Thymus (tissue), 11 donors: ENCODE measurements at regions not wholly inside any gene's neighbourhood (a gene's known extent, or its start where the extent isn't known, plus 50 kb on each side); places are given as distances from the start of the nearest gene placed in this dataset.

Source experiments
- DNase-seq, 9 donors: peaks; one replicate each; pipeline ENCODE4 v3.0.0-alpha.2; 2013; ENCODE audit warnings: low spot score in 9 of 9, low read depth in 6 of 9, missing footprints in 1 of 9
- H3K27ac ChIP-seq, 2 donors: one replicate each; pipeline ENCODE4 v1.5.1; 2013; ENCODE audit warnings: control low read depth in 1 of 2, low read depth in 1 of 2, low read length in 1 of 2, mild to moderate bottlenecking in 1 of 2, moderate library complexity in 1 of 2
- H3K27me3 ChIP-seq, 2 donors: one replicate each; pipeline ENCODE4 v1.5.1; 2013; ENCODE audit warnings: low read length in 1 of 2; ENCODE audit not compliant: control insufficient read depth in 2 of 2, insufficient read depth in 1 of 2
- H3K36me3 ChIP-seq, 2 donors: one replicate each; pipeline ENCODE4 v1.5.1; 2013; ENCODE audit warnings: low read length in 1 of 2, mild to moderate bottlenecking in 1 of 2, moderate library complexity in 1 of 2; ENCODE audit not compliant: control insufficient read depth in 2 of 2, insufficient read depth in 2 of 2
- H3K4me1 ChIP-seq, 2 donors: one replicate each; pipeline ENCODE4 v1.5.1; 2013; ENCODE audit warnings: low read length in 2 of 2; ENCODE audit not compliant: control insufficient read depth in 2 of 2, insufficient read depth in 2 of 2
- H3K4me3 ChIP-seq, 2 donors: one replicate each; pipeline ENCODE4 v1.5.1; 2013; ENCODE audit warnings: low read length in 2 of 2, control low read depth in 1 of 2, mild to moderate bottlenecking in 1 of 2
- H3K9me3 ChIP-seq, 2 donors: one replicate each; pipeline ENCODE4 v1.5.1; 2013; ENCODE audit warnings: low read length in 1 of 2, mild to moderate bottlenecking in 1 of 2; ENCODE audit not compliant: control insufficient read depth in 2 of 2, insufficient read depth in 1 of 2
- WGBS: extraction: QIAGEN DNeasy Blood & Tissue Kit; methylation state at CpG from one replicate; pipeline ENCODE4 v1.1.7; 2013; 5-methylcytosine and 5-hydroxymethylcytosine counted together
- donor health status: healthy.

DNA sequence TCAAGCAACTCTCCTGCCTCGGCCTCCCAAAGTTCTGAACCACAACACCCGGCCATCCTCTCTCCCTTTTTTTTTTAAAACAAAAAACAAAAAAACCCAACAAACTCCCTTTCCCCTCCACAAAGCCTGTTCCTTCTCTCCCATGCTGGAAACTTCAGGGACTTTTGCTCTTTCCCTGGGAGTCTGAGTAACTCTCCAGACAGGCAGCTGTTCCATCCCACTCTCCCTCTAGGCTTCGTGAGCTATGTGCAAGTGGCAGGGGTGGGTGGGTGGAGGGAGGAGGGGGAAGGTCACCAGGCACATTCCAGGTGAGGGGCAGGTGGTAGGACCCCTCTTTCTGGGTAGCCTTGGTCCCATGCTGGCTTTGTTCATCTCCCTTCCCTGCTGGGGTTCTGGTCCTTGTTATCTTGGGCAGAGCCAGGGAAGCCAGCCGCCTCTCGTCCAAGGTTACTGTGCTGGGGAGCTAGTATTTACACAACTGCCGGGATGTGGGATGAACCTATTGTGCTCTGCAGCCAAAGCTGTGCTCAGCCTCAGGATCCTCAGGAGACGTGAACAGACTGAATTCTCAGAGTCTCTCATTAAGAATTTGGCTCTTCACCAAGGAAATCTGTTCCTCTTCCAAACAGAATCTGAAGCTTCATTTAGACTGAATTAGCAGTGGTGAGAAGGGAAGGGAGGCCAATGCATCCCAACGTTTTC, 106.9 kb downstream of the LIPG start:
- Histone ChIP-seq H3K9me3 (no peaks in the 10 kb centered on the region), H3K36me3 (no peaks in the 10 kb centered on the region), H3K4me1 (no peaks in the 10 kb centered on the region), H3K27me3 (peaks cover 0 to 2% of the 10 kb centered on the region in 2 donors), H3K4me3 (no peak overlapping the region), H3K27ac (no peak overlapping the region)
- no peak for DNase-seq
- WGBS: 59% methylated on average over 8 of the region's 8 CpGs

DNA sequence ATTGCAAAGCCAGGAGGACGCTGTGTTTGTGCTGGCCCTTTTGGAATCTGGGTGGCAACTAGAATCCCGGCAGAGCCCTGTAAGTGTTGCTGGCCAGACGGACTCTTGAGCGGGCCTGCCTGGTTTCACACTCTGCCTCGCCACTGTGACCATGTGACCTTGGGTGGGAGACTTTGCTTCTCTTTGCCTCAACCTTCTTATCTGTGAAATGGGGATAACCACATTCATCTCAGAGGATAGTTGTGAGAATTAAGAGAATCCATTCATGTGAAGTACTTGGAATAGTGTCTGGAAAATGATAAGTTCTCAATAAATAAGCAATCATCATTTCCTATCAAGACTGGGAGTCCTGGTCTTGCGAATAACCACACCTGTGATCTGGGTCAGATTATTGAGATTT, 105.6 kb downstream of the LIPG start:
- Histone ChIP-seq H3K4me1 (no peaks in the 10 kb centered on the region), H3K4me3 (no peak overlapping the region), H3K9me3 (no peaks in the 10 kb centered on the region), H3K27me3 (peaks cover 0 to 2% of the 10 kb centered on the region in 2 donors), H3K27ac (no peak overlapping the region), H3K36me3 (no peaks in the 10 kb centered on the region)
- no peak for DNase-seq
- WGBS: 88% methylated on average over 6 of the region's 6 CpGs

DNA sequence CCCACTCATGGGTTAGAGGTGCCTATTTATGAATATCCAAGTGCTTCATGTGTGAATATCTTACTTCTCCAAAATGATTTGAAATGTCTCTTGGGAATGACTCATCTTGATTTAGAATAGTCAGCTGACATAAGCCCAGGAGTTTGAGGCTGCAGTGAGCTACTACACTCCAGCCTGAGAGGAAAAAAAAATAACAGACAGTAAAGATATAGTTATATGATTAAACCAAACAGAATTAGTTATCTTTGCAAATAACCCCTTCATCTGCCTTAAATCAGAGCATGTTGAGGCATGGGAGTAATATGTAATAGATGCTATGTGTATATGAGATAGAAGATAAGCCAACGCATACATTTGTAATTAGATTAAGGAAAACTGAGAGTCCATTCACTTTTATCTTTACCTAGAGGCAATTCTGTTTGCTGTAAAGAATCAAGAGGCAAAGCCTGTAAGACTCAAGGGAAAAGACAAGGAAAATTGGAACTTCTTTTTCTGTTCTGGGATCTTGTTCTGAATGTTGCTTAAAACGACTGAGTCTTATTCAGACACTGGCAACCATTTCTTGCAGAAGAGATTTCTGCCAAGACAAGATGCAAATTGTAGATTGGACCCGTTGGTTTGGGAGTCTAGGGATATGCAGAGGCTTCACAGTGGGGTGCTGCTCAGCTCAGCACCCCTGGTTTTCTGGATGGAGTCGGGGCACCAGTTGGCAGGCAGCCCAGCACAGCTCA, 104.4 kb downstream of the LIPG start:
- H3K36me3 ChIP-seq: no peaks in the 10 kb centered on the region
- peaks cover 0 to 2% of the 10 kb centered on the region in 2 donors for H3K27me3 ChIP-seq
- 80% methylated on average over 4 of the region's 4 CpGs for WGBS
- no peaks in the 10 kb centered on the region for H3K9me3 ChIP-seq
- H3K4me1 ChIP-seq: no peaks in the 10 kb centered on the region
- H3K4me3 ChIP-seq: no peak overlapping the region
- no peak overlapping the region for H3K27ac ChIP-seq
- DNase-seq: no peak

DNA sequence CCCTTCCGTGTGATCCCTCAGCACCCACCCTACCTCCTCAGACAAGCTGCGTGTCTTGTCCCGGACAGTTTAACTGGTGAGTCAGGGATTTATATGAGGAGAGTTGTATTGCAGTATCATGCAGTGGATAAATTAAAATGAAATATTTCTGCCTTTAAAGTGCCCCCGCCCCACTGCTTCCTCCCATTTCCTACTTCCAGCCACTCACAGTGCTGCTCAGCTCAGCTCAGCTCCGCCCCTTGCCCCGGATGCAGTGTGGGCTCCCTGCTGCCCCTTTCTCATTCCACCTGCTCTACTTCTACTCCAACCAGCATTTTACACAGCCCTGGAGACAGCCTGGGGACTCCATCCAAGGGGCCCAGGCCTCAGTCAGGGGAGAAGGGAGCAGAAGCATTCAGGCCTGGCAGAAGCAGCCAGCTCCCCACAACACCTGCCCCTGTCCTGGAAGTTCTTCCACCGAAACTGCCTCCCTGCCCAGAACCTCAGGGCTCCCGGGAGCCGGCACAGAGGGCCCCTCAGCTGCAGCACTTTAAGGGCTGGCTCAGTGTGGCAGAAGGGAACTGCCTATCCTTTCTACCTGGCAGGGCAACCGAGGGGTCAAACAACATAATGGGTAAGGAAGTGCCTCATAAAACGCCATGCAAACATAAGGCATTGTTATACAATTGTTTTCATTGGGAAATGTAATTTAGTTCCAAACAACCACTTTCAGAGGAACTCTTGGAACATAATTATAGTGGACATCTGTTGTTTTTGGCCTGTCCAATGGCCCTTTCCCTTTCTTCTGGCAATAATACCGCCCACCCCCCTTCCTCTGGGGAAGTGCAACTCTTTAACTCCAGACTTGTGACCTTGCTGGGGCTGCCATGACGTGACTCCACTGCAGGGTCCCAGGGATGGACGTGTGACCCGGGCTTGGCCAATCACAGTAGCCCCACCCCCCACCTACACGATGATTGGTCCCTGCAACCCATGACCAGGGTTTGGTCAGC, 102.3 kb downstream of the LIPG start:
- no peaks in the 10 kb centered on the region for H3K4me1 ChIP-seq
- no peak overlapping the region for H3K4me3 ChIP-seq
- peaks cover 0 to 2% of the 10 kb centered on the region in 2 donors for H3K27me3 ChIP-seq
- no peak overlapping the region for H3K27ac ChIP-seq
- DNase-seq: no peak
- H3K36me3 ChIP-seq: no peaks in the 10 kb centered on the region
- H3K9me3 ChIP-seq: no peaks in the 10 kb centered on the region
- 91% methylated on average over 16 of the region's 16 CpGs for WGBS

DNA sequence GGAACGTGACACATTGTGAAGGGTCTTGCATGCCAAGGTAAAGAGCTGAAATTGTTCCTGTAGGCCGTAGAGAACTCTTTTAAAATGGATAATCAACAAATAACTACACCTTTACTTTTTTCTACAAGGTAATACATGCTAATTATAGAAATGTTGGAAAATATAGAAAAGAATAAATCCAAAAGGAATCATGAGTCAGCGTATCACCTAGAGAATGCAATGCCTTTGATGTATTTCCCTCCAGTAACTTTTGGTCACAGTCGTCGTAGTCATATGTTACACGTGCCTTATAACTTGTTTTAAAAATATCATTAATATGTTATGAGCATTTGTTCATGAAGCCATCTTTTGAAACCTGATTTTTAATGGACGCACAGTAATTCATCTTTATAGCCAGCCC, 100.6 kb downstream of the LIPG start:
- no peak overlapping the region for H3K27ac ChIP-seq
- no peak for DNase-seq
- H3K4me1 ChIP-seq: no peaks in the 10 kb centered on the region
- WGBS: 83% methylated on average over 7 of the region's 7 CpGs
- H3K9me3 ChIP-seq: no peaks in the 10 kb centered on the region
- peaks cover 0 to 2% of the 10 kb centered on the region in 2 donors for H3K27me3 ChIP-seq
- no peaks in the 10 kb centered on the region for H3K36me3 ChIP-seq
- H3K4me3 ChIP-seq: no peak overlapping the region

DNA sequence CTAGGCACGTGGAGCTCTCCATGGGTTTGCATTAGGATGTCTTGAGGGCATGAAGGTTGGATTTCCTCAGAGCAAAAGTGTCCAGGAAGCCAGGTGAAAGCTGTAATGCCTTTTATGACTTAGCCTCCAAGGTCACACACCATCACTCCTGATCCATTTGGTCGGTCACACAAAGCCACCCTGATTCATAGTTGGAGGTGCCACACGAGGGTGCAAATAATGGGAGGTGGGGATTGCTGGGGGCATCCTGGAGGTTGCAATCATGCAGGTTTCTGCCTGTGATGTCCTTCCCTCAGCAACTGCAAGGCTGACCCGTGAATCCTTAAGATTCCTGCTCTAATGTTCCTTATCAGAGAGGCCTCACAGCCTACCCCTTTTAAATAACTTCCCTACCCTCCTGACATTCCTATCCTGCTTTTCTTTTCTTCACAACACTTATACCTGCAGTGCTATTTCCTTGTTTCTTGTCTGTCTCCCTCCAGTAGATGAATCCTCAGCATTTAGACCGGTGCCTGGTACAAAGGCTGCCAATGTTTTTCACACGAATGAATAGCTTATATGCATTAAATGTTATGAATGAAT, 97.1 kb downstream of the LIPG start:
- 78% methylated on average over 6 of the region's 6 CpGs for WGBS
- Histone ChIP-seq H3K36me3 (no peaks in the 10 kb centered on the region), H3K9me3 (no peaks in the 10 kb centered on the region), H3K4me1 (no peaks in the 10 kb centered on the region), H3K27me3 (no peaks in the 10 kb centered on the region), H3K27ac (no peak overlapping the region), H3K4me3 (no peak overlapping the region)
- DNase-seq: no peak

DNA sequence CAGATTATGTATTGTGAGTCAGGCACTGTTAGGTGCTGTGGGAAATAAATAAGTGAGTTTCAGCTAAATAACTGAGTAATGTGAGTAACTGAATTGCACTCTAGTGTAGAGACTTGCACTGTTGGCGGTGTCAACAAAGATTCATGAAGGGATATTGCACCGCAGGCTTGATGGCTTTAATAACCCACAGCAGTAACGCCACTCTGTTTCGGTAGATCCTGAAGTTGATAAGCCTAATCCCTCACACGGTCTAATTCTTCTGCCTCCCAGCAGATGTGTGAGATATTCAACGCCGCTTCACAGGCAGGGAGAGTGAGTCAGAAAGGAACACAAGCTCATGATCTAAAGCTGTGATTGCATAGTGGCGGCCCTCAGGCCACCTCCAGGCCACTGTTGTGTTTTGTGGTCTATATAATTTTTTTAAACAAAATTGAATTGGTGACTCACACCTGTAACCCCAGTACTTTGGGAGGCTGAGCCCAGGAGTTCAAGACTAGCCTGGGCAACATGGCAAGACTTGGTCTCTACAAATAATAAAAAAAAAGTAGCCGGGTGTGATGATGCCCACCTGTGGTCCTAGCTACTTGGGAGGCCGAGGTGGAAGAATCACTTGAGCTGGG, 94.3 kb downstream of the LIPG start:
- Histone ChIP-seq H3K4me3 (no peak overlapping the region), H3K4me1 (no peaks in the 10 kb centered on the region), H3K9me3 (no peaks in the 10 kb centered on the region), H3K27me3 (no peaks in the 10 kb centered on the region), H3K27ac (no peak overlapping the region), H3K36me3 (no peaks in the 10 kb centered on the region)
- DNase-seq: no peak
- WGBS: 84% methylated on average over 10 of the region's 10 CpGs

DNA sequence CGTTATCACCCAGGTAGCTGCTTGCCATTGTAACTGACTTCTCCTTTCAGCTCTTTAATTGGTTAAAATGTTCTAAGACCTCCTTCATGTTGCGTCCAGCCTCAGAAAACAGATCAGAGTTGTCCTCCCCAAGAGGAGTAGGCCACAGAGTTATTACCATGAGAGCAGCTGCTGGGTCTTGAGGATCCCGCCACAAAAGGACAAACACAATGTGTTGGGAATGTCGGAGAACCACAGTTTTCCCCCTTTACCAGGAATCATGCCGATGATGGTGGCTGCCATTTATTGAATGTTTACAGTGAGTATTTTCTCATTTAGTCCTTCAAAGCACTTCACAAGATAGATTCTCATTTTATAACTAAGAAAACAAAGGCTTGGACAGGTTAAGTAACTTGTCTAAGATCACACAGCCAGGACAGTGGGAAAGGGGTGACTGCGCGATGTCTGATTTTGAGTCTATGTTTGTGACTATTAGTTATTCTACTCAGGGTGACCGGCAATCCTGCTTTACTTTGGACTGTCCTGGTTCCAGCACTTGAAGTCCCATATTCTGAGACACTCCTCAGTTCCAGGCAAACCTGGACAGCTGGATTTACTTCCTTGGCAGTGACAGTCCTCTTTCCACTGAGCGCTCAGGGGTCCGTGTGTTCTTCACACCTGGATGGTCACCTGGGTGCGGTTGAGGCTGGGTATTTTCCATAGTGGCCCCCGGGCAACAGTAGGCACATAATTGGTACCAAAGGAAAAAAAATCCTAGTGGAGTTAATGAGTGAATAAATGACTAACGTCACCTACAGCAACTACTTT, 93.6 kb downstream of the LIPG start:
- Histone ChIP-seq H3K4me1 (no peaks in the 10 kb centered on the region), H3K9me3 (no peaks in the 10 kb centered on the region), H3K27me3 (no peaks in the 10 kb centered on the region), H3K4me3 (no peak overlapping the region), H3K36me3 (no peaks in the 10 kb centered on the region), H3K27ac (no peak overlapping the region)
- no peak for DNase-seq
- 92% methylated on average over 13 of the region's 13 CpGs for WGBS
